SK-N-SH (cell line): ENCODE measurements at regions not wholly inside any gene's neighbourhood (a gene's known extent, or its start where the extent isn't known, plus 50 kb on each side); places are given as distances from the start of the nearest gene placed in this dataset.

Experiments used
- EP300 ChIP-seq, 2 experiments: IDR thresholded peaks; 2 replicates each; pipeline versions ENCODE4 v1.4.0 to v1.6.1; 2012; ENCODE audit warnings: borderline replicate concordance in 1 of 2, low read depth in 1 of 2, low read length in 1 of 2
- EZH2phosphoT487 ChIP-seq: fragments of 200-600 bp; sonication (generic); IDR thresholded peaks from 2 replicates; pipeline ENCODE4 v1.6.1; 2017; ENCODE audit warnings: low read depth, mixed run types, mild to moderate bottlenecking, antibody characterized with exemption, moderate library complexity, borderline replicate concordance
- GABPA ChIP-seq: IDR thresholded peaks from 2 replicates; pipeline ENCODE4 v1.4.0; 2012; ENCODE audit warnings: low read depth, mild to moderate bottlenecking
- JUND ChIP-seq: IDR thresholded peaks from 2 replicates; pipeline ENCODE4 v1.4.0; 2012
- MXI1 ChIP-seq: IDR thresholded peaks from 2 replicates; pipeline ENCODE4 v1.6.1; 2012; ENCODE audit warnings: mild to moderate bottlenecking, low read depth, low read length, improper control_type of control experiment
- POLR2AphosphoS5 ChIP-seq: IDR thresholded peaks from 2 replicates; pipeline ENCODE4 v1.6.1; 2012; ENCODE audit warnings: low read depth, low read length
- RAD21 ChIP-seq: IDR thresholded peaks from 2 replicates; pipeline ENCODE4 v1.6.1; 2012; ENCODE audit warnings: mild to moderate bottlenecking, low read length
- TCF12 ChIP-seq: IDR thresholded peaks from 2 replicates; pipeline ENCODE4 v1.4.0; 2012
- TF ChIP-seq, protein P1 (sequence below): fragments of 200-600 bp; sonication (generic); IDR thresholded peaks from 2 replicates; pipeline ENCODE4 v1.6.1; 2017; ENCODE audit warnings: antibody characterized with exemption, mild to moderate bottlenecking, moderate library complexity
- TF ChIP-seq, protein P2 (sequence below): fragments of 150-350 bp; IDR thresholded peaks from 2 replicates; pipeline ENCODE4 v1.6.1; 2017; ENCODE audit warnings: antibody characterized with exemption, low read length, low read depth, borderline replicate concordance
- TF ChIP-seq, protein P3 (sequence below): IDR thresholded peaks from 2 replicates; pipeline ENCODE4 v1.4.0; 2012; ENCODE audit warnings: low read depth, borderline replicate concordance
- TF ChIP-seq, protein P4 (sequence below): IDR thresholded peaks from 2 replicates; pipeline ENCODE4 v1.6.1; 2012; ENCODE audit warnings: mild to moderate bottlenecking, low read depth, low read length, moderate library complexity
- TF ChIP-seq, protein P5 (sequence below): IDR thresholded peaks from 2 replicates; pipeline ENCODE4 v1.4.0; 2012; ENCODE audit warnings: low read depth

DNA sequence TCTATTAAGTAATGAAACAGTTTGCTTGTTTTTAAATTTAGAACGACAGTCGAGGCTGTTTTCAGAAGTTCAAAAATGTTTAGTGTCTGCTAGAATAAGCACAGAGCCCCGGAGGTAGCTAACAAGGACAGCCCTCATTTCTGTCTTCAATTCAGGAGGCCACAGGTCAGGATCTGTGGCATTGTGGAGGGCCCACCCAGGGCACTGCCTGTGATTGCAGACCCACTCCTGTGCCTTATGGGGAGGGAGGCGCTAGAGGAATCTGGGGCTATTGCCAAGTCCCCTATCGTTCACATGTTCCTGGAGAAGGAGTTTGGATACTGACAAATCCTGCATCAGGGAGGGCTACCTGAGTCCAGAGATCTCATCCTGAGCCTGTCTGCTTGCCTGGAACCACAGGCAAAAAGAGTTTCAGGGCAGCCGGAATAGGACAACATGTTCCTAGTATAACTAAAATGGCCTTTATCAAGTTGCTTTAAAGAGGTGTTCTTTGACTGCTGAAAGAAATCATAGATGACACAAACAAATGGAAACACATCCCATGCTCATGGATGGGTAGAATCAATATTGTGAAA is 141.5 kb upstream of the ROPN1 start:
- no peak for TF ChIP-seq RAD21
- TF ChIP-seq EZH2phosphoT487: no peak
- TF ChIP-seq, protein P1, sequence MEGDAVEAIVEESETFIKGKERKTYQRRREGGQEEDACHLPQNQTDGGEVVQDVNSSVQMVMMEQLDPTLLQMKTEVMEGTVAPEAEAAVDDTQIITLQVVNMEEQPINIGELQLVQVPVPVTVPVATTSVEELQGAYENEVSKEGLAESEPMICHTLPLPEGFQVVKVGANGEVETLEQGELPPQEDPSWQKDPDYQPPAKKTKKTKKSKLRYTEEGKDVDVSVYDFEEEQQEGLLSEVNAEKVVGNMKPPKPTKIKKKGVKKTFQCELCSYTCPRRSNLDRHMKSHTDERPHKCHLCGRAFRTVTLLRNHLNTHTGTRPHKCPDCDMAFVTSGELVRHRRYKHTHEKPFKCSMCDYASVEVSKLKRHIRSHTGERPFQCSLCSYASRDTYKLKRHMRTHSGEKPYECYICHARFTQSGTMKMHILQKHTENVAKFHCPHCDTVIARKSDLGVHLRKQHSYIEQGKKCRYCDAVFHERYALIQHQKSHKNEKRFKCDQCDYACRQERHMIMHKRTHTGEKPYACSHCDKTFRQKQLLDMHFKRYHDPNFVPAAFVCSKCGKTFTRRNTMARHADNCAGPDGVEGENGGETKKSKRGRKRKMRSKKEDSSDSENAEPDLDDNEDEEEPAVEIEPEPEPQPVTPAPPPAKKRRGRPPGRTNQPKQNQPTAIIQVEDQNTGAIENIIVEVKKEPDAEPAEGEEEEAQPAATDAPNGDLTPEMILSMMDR: no peak
- no peak for TF ChIP-seq TCF12
- TF ChIP-seq JUND: no peak
- TF ChIP-seq POLR2AphosphoS5: no peak
- TF ChIP-seq, protein P2, sequence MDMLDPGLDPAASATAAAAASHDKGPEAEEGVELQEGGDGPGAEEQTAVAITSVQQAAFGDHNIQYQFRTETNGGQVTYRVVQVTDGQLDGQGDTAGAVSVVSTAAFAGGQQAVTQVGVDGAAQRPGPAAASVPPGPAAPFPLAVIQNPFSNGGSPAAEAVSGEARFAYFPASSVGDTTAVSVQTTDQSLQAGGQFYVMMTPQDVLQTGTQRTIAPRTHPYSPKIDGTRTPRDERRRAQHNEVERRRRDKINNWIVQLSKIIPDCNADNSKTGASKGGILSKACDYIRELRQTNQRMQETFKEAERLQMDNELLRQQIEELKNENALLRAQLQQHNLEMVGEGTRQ: no peak
- TF ChIP-seq, protein P3, sequence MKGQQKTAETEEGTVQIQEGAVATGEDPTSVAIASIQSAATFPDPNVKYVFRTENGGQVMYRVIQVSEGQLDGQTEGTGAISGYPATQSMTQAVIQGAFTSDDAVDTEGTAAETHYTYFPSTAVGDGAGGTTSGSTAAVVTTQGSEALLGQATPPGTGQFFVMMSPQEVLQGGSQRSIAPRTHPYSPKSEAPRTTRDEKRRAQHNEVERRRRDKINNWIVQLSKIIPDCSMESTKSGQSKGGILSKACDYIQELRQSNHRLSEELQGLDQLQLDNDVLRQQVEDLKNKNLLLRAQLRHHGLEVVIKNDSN: no peak
- TF ChIP-seq, protein P4, sequence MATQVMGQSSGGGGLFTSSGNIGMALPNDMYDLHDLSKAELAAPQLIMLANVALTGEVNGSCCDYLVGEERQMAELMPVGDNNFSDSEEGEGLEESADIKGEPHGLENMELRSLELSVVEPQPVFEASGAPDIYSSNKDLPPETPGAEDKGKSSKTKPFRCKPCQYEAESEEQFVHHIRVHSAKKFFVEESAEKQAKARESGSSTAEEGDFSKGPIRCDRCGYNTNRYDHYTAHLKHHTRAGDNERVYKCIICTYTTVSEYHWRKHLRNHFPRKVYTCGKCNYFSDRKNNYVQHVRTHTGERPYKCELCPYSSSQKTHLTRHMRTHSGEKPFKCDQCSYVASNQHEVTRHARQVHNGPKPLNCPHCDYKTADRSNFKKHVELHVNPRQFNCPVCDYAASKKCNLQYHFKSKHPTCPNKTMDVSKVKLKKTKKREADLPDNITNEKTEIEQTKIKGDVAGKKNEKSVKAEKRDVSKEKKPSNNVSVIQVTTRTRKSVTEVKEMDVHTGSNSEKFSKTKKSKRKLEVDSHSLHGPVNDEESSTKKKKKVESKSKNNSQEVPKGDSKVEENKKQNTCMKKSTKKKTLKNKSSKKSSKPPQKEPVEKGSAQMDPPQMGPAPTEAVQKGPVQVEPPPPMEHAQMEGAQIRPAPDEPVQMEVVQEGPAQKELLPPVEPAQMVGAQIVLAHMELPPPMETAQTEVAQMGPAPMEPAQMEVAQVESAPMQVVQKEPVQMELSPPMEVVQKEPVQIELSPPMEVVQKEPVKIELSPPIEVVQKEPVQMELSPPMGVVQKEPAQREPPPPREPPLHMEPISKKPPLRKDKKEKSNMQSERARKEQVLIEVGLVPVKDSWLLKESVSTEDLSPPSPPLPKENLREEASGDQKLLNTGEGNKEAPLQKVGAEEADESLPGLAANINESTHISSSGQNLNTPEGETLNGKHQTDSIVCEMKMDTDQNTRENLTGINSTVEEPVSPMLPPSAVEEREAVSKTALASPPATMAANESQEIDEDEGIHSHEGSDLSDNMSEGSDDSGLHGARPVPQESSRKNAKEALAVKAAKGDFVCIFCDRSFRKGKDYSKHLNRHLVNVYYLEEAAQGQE: no peak
- TF ChIP-seq, protein P5, sequence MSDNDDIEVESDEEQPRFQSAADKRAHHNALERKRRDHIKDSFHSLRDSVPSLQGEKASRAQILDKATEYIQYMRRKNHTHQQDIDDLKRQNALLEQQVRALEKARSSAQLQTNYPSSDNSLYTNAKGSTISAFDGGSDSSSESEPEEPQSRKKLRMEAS: no peak
- no peak for TF ChIP-seq GABPA
- TF ChIP-seq MXI1: no peak
- TF ChIP-seq EP300 (IDR thresholded peaks at IDR 0.05; ENCODE audit: borderline replicate concordance in 1 of 2, low read depth in 1 of 2, low read length in 1 of 2): no peak
